ENCODE measurements at regions not wholly inside any gene's neighbourhood (a gene's known extent, or its start where the extent isn't known, plus 50 kb on each side); places are given as distances from the start of the nearest gene placed in this dataset.
"Not testable (repeated sequence)": the region's sequence is repeated elsewhere in the genome, so short reads cannot be mapped to it uniquely, and the experiment has no call there.

GRCh38 chr20:12570371-12570770 is 438.4 kb upstream of the SPTLC3 start:
- ChIA-PET CTCF (no interaction called here), POLR2A (no interaction called here)
- TF ChIP-seq CTCF (IDR thresholded peaks at IDR 0.05; ENCODE audit: control extremely low read depth, extremely low read depth, low read depth, missing control alignments) = no peak
- DNase-seq (ENCODE audit: extremely low spot score) = no peak

DNA sequence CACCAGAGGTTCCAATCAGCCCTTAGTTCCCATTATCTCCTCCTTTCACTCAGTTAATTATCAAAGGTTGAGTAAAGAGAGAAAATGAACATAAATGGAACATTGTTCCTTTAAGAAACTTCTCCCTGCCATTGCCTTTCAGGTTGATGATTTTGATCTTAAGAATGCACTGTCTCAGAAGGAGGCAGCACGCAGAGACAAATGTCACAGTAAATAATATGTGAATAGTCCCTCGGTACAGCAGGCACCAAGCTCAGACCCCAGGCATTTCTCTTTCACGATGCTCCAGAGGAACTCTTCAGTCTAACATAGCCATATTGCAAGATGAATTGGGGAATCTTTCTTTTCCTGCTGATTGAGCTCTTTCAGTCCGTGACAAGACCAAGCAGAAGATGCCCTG is 435.3 kb upstream of the SPTLC3 start:
- ChIA-PET CTCF (interaction anchor here (3.0 kb wide), 1 partner anchor 9 kb away, joined by 10 read pairs; no protein-coding TSS in a partner anchor), POLR2A (no interaction called here)
- DNase-seq (ENCODE audit: extremely low spot score) = no peak
- TF ChIP-seq CTCF (IDR thresholded peaks at IDR 0.05; ENCODE audit: control extremely low read depth, extremely low read depth, low read depth, missing control alignments) = no peak

- ChIA-PET CTCF (interaction anchor here (1.2 to 3.0 kb wide), 2 partner anchors 11 to 55 kb away, joined by 4 to 10 read pairs; no protein-coding TSS in a partner anchor), POLR2A (no interaction called here)
- DNase-seq (ENCODE audit: extremely low spot score) = no peak
- no peak for TF ChIP-seq CTCF (IDR thresholded peaks at IDR 0.05; ENCODE audit: control extremely low read depth, extremely low read depth, low read depth, missing control alignments)
These were observed 433.2 kb upstream of the SPTLC3 start for GRCh38 chr20:12575352-12576095.

DNA sequence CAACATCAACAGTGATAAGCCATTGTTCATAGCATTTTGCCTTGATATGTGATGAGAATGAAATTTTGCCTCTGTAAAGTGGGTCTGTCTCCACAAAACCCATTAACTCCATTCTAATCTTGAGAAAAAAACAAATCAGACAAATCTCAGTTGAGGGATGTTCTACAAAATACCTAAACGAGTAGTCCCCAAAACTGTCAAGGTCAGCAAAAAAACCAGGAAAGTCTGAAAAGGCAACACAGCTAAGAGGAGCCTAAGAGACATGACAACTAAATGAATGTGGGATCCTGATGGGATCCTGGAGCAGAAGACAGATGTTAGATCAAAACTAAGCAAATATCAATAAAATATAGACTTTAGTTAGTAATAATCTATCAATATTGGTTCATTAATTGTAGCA is 431.6 kb upstream of the SPTLC3 start:
- CTCF ChIA-PET = no interaction called here
- POLR2A ChIA-PET = no interaction called here
- TF ChIP-seq CTCF (IDR thresholded peaks at IDR 0.05; ENCODE audit: control extremely low read depth, extremely low read depth, low read depth, missing control alignments) = no peak
- no peak for DNase-seq (ENCODE audit: extremely low spot score)

GRCh38 chr20:12581644-12582289 is 427.0 kb upstream of the SPTLC3 start:
- DNase-seq (ENCODE audit: extremely low spot score) = no peak
- POLR2A ChIA-PET = no interaction called here

DNA sequence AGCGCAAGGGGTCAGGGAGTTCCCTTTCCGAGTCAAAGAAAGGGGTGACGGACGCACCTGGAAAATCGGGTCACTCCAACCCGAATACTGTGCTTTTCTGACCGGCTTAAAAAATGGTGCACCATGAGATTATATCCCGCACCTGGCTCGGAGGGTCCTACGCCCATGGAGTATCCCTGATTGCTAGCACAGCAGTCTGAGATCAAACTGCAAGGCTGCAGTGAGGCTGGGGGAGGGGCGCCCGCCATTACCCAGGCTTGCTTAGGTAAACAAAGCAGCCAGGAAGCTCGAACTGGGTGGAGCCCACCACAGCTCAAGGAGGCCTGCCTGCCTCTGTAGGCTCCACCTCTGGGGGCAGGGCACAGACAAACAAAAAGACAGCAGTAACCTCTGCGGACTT is 426.1 kb upstream of the SPTLC3 start:
- POLR2A ChIA-PET; DNase-seq (ENCODE audit: extremely low spot score); CTCF ChIA-PET: not testable (repeated sequence)

More at GRCh38 chr20:12581644-12582289, 427.0 kb upstream of the SPTLC3 start:
- TF ChIP-seq CTCF (IDR thresholded peaks at IDR 0.05; ENCODE audit: control extremely low read depth, extremely low read depth, low read depth, missing control alignments) = no peak
- CTCF ChIA-PET = interaction anchor here (0.9 kb wide), 1 partner anchor 13 kb away, joined by 3 read pairs; no protein-coding TSS in a partner anchor

- no peak for DNase-seq (ENCODE audit: extremely low spot score)
- no peak for TF ChIP-seq CTCF (IDR thresholded peaks at IDR 0.05; ENCODE audit: control extremely low read depth, extremely low read depth, low read depth, missing control alignments)
- ChIA-PET POLR2A (no interaction called here), CTCF (no interaction called here)
These were observed 416.8 kb upstream of the SPTLC3 start for GRCh38 chr20:12591949-12592470.

Data from GM10248 (cell line).